GM18505 (cell line): ENCODE measurements at regions not wholly inside any gene's neighbourhood (a gene's known extent, or its start where the extent isn't known, plus 50 kb on each side); places are given as distances from the start of the nearest gene placed in this dataset.

Experiments
- ATAC-seq: cut with Tn5 transposase; IDR thresholded peaks from one replicate; pipeline ENCODE4 v1.9.1; 2021; ENCODE audit not compliant: unreplicated experiment
- POLR2A ChIP-seq: IDR thresholded peaks from 4 replicates; pipeline ENCODE4 v1.6.1; 2011; ENCODE audit warnings: borderline replicate concordance; ENCODE audit not compliant: insufficient read depth, insufficient read length; ENCODE audit errors: extremely low read depth

- TF ChIP-seq POLR2A: no peak
- no peak for ATAC-seq
Measured at GRCh38 chr2:128563348-128563687, 244.7 kb upstream of the HS6ST1 start.

GRCh38 chr2:128564131-128564530 is 245.5 kb upstream of the HS6ST1 start:
- no peak for TF ChIP-seq POLR2A
- no peak for ATAC-seq

GRCh38 chr2:128564551-128564950 is 245.9 kb upstream of the HS6ST1 start:
- ATAC-seq: no peak
- TF ChIP-seq POLR2A: no peak

- no peak for TF ChIP-seq POLR2A
- no peak for ATAC-seq
Measured at GRCh38 chr2:128565441-128565840, 246.8 kb upstream of the HS6ST1 start.

GRCh38 chr2:128566671-128567070 is 248.0 kb upstream of the HS6ST1 start:
- ATAC-seq: no peak
- no peak for TF ChIP-seq POLR2A

GRCh38 chr2:128568106-128568505 is 249.4 kb upstream of the HS6ST1 start:
- ATAC-seq: no peak

GRCh38 chr2:128573116-128573515 is 254.4 kb upstream of the HS6ST1 start:
- ATAC-seq: no peak
- no peak for TF ChIP-seq POLR2A

More at GRCh38 chr2:128568106-128568505, 249.4 kb upstream of the HS6ST1 start:
- no peak for TF ChIP-seq POLR2A

- no peak for ATAC-seq
- no peak for TF ChIP-seq POLR2A
Measured at GRCh38 chr2:128573531-128573930, 254.9 kb upstream of the HS6ST1 start.

GRCh38 chr2:128577141-128577930 is 258.7 kb upstream of the HS6ST1 start:
- TF ChIP-seq POLR2A: no peak
- no peak for ATAC-seq

GRCh38 chr2:128578406-128579390 is 260.0 kb upstream of the HS6ST1 start:
- no peak for ATAC-seq
- no peak for TF ChIP-seq POLR2A

- no peak for TF ChIP-seq POLR2A
- no peak for ATAC-seq
Measured at GRCh38 chr2:128579825-128580224, 261.2 kb upstream of the HS6ST1 start.

GRCh38 chr2:128580988-128581848 is 262.6 kb upstream of the HS6ST1 start:
- no peak for TF ChIP-seq POLR2A
- ATAC-seq: no peak

GRCh38 chr2:128581849-128582244 is 263.2 kb upstream of the HS6ST1 start:
- no peak for TF ChIP-seq POLR2A
- ATAC-seq: no peak
